ENCODE measurements at regions not wholly inside any gene's neighbourhood (a gene's known extent, or its start where the extent isn't known, plus 50 kb on each side); places are given as distances from the start of the nearest gene placed in this dataset.

- TF ChIP-seq JUND (IDR thresholded peaks at IDR 0.05) (no peak), SIN3A (IDR thresholded peaks at IDR 0.05; ENCODE audit: low read depth) (no peak), ZBTB33 (IDR thresholded peaks at IDR 0.05; ENCODE audit: extremely low read depth, insufficient replicate concordance, low read length) (no peak), CEBPB (IDR thresholded peaks at IDR 0.05; ENCODE audit: low read depth) (no peak), TCF7L2 (IDR thresholded peaks at IDR 0.05; ENCODE audit: borderline replicate concordance, extremely low read depth, insufficient read depth, insufficient read length) (no peak), EGR1 (IDR thresholded peaks at IDR 0.05; ENCODE audit: low read depth) (no peak), RAD21 (IDR thresholded peaks at IDR 0.05; ENCODE audit: low read depth) (no peak), EZH2phosphoT487 (IDR thresholded peaks at IDR 0.05; ENCODE audit: borderline replicate concordance) (no peak), POLR2A (IDR thresholded peaks at IDR 0.05; ENCODE audit: borderline replicate concordance, extremely low read depth, insufficient read depth, insufficient read length) (no peak), YY1 (IDR thresholded peaks at IDR 0.05; ENCODE audit: extremely low read depth, insufficient replicate concordance, low read depth, low read length) (no peak), ATF3 (IDR thresholded peaks at IDR 0.05) (no peak)
These were observed 59.1 kb downstream of the ELAPOR2 start (continued) for GRCh38 chr7:87000344-87000743.

DNA sequence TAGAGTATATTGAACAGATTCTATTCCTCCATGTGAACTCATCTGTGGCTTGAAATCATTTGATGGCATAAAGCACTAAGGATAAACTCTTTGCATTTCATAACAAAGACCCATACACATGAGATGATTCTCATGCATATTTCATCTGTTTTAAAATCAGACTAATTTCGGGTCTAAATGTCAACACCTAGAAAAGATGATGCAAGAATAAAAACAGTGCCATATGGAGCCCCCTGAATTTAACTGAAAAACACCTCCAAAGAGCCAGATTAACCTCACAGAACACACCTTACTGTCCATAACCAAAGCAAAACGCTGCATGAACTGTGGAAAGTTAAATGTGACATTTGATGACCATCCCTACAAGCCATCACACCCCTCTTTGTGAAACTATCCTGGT lies 59.7 kb downstream of the ELAPOR2 start:
- no peak overlapping the region for H3K4me2 ChIP-seq (ENCODE audit: low read length)
- H3K36me3 ChIP-seq (ENCODE audit: control insufficient read depth in 1 of 2, insufficient read depth in 2 of 2, low read length in 2 of 2): no peaks in the 10 kb centered on the region
- H3K9me2 ChIP-seq (ENCODE audit: insufficient read depth): no peaks in the 10 kb centered on the region
- H3K9me3 ChIP-seq (ENCODE audit: control insufficient read depth in 1 of 2, insufficient read depth in 1 of 2, low read depth in 1 of 2, low read length in 2 of 2): no peaks in the 10 kb centered on the region
- ChIA-PET RAD21 (ENCODE audit: low non-redundant PET in 1 of 2, low total read pairs in 2 of 2, uncharacterized antibody in 2 of 2, unreplicated experiment in 2 of 2) (no interaction called here), POLR2A (no interaction called here), CTCF (no interaction called here)
- no TSS peak for BruUV-seq (replicated peaks)
- no peaks in the 10 kb centered on the region for H3K4me1 ChIP-seq (ENCODE audit: control insufficient read depth in 1 of 2, insufficient read depth in 2 of 2, low read length in 2 of 2)
- DNase-seq (ENCODE audit: low read depth, low spot score): no peak
- no peaks in the 10 kb centered on the region for H4K20me1 ChIP-seq (ENCODE audit: insufficient read depth)
- intact Hi-C loops (cut with micrococcal nuclease): no loop called here
- H3K27ac ChIP-seq (ENCODE audit: low read depth, low read length): no peak overlapping the region
- peaks cover 35% of the 10 kb centered on the region for H3K79me2 ChIP-seq (ENCODE audit: insufficient read depth, low read length)
- H3K27me3 ChIP-seq (ENCODE audit: insufficient read depth, low read length): no peaks in the 10 kb centered on the region
- H3K4me3 ChIP-seq (replicated peaks in 1 of 2; ENCODE audit: low read depth in 1 of 2, low read length in 2 of 2): no peak overlapping the region
- no peak overlapping the region for H2AFZ ChIP-seq (ENCODE audit: low read depth, low read length, poor library complexity, severe bottlenecking)
- no peak overlapping the region for H3K9ac ChIP-seq (ENCODE audit: low read length)
- no peak for ATAC-seq
- no peak for TF ChIP-seq RAD21 (IDR thresholded peaks at IDR 0.05; ENCODE audit: low read depth)
- no peak for TF ChIP-seq SP1 (IDR thresholded peaks at IDR 0.05; ENCODE audit: low read depth)
- TF ChIP-seq SRF (IDR thresholded peaks at IDR 0.05; ENCODE audit: low read depth): no peak
- TF ChIP-seq, protein P1, sequence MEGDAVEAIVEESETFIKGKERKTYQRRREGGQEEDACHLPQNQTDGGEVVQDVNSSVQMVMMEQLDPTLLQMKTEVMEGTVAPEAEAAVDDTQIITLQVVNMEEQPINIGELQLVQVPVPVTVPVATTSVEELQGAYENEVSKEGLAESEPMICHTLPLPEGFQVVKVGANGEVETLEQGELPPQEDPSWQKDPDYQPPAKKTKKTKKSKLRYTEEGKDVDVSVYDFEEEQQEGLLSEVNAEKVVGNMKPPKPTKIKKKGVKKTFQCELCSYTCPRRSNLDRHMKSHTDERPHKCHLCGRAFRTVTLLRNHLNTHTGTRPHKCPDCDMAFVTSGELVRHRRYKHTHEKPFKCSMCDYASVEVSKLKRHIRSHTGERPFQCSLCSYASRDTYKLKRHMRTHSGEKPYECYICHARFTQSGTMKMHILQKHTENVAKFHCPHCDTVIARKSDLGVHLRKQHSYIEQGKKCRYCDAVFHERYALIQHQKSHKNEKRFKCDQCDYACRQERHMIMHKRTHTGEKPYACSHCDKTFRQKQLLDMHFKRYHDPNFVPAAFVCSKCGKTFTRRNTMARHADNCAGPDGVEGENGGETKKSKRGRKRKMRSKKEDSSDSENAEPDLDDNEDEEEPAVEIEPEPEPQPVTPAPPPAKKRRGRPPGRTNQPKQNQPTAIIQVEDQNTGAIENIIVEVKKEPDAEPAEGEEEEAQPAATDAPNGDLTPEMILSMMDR (IDR thresholded peaks at IDR 0.05 in 2 of 3, conservative IDR thresholded peaks at IDR 0.05 in 1 of 3; ENCODE audit: borderline replicate concordance in 1 of 3, insufficient read depth in 1 of 3, low read depth in 2 of 3, low read length in 2 of 3): no peak
- TF ChIP-seq YY1 (IDR thresholded peaks at IDR 0.05; ENCODE audit: extremely low read depth, insufficient replicate concordance, low read depth, low read length): no peak
- TF ChIP-seq ELF1 (IDR thresholded peaks at IDR 0.05; ENCODE audit: borderline replicate concordance, low read depth): no peak
- TF ChIP-seq, protein P2, sequence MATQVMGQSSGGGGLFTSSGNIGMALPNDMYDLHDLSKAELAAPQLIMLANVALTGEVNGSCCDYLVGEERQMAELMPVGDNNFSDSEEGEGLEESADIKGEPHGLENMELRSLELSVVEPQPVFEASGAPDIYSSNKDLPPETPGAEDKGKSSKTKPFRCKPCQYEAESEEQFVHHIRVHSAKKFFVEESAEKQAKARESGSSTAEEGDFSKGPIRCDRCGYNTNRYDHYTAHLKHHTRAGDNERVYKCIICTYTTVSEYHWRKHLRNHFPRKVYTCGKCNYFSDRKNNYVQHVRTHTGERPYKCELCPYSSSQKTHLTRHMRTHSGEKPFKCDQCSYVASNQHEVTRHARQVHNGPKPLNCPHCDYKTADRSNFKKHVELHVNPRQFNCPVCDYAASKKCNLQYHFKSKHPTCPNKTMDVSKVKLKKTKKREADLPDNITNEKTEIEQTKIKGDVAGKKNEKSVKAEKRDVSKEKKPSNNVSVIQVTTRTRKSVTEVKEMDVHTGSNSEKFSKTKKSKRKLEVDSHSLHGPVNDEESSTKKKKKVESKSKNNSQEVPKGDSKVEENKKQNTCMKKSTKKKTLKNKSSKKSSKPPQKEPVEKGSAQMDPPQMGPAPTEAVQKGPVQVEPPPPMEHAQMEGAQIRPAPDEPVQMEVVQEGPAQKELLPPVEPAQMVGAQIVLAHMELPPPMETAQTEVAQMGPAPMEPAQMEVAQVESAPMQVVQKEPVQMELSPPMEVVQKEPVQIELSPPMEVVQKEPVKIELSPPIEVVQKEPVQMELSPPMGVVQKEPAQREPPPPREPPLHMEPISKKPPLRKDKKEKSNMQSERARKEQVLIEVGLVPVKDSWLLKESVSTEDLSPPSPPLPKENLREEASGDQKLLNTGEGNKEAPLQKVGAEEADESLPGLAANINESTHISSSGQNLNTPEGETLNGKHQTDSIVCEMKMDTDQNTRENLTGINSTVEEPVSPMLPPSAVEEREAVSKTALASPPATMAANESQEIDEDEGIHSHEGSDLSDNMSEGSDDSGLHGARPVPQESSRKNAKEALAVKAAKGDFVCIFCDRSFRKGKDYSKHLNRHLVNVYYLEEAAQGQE (IDR thresholded peaks at IDR 0.05; ENCODE audit: low read depth): no peak
- TF ChIP-seq ATF3 (IDR thresholded peaks at IDR 0.05): no peak

All from HCT116 (cell line).